AG08395 (cell line): ENCODE measurements at regions not wholly inside any gene's neighbourhood (a gene's known extent, or its start where the extent isn't known, plus 50 kb on each side); places are given as distances from the start of the nearest gene placed in this dataset.
A peak's percentile ranks its signal among the peaks of the same experiment; 100 is the strongest.
"Not testable (repeated sequence)": the region's sequence is repeated elsewhere in the genome, so short reads cannot be mapped to it uniquely, and the experiment has no call there.

Experiments
- DNase-seq: peaks from one replicate; pipeline ENCODE4 v3.0.0; 2012; ENCODE audit warnings: mixed read lengths, low spot score

DNA sequence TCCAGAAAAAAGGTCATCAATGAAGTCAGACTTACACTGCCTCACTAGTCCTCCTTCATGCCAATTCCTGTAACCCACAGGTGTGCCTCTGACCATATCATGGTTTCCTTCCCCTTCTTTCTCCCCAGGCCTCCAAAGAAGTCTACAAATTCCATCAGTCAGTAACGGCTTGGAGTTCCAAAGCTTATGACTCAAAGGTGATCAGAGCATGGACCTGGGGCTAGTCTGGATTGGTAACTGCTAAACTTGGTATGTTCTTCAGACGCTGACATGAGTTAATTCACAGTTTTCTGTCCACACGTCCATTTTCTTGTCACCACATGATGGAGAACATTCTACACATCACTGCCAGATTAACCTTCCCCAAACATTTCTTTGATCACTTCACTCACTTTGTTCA is 560.4 kb downstream of the ETNK1 start:
- DNase-seq: no peak

DNA sequence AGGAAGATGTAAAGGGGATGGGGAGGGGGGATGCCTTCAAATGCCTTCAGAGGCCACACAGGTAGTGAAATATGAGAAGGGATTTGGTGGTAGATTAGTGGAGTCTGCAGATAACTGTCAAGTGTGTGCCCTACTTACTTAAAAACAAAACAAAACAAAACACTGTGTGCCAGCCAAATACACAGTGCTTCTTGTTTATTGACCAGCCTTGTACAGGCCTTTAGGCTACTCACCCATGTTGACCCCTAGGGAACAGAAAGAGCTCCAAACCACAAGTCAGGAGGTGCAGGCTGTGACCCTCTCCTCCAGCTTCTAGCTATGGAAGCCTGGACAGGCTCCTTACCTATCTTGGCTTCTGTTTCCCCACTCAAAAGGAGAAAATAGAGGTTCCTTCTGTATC is 562.0 kb downstream of the ETNK1 start:
- no peak for DNase-seq

DNA sequence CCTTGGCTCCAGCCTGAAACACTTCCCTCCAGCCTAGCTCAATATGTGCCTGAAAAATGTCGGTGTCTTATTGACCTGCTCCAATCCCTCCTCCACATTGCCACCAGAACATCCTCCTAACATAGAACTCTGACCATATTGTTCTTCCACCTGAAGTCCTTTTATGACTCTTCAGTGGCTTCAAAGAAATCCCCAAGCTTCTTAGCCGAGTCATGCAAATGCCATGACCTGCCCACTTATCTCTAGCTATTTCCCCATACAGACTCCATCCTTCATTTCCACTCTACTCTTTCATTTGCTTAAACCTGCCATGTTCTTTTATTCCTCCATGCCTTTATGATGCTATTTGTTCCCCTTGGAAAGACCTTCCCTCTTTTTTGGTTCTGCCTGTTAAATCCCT is 568.6 kb downstream of the ETNK1 start:
- no peak for DNase-seq

DNA sequence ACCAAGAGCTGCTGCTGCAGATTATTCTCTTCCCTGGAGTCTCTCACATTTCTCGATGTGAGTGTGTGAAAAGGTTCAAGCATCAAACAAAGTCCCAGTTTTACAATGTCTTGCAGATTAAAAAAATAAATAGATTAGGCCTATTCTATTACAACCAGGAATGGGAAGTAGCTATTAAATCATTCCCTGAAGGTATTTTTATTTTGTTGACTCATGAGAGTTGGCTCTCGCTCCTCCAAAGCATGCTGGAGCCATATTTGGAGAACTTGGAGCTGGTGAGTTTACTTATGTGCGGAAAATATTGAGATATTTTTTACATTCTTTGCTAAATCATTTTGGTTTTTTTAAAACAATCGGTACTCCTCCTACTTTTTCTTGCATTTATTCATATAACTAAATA is 572.3 kb downstream of the ETNK1 start:
- no peak for DNase-seq

DNA sequence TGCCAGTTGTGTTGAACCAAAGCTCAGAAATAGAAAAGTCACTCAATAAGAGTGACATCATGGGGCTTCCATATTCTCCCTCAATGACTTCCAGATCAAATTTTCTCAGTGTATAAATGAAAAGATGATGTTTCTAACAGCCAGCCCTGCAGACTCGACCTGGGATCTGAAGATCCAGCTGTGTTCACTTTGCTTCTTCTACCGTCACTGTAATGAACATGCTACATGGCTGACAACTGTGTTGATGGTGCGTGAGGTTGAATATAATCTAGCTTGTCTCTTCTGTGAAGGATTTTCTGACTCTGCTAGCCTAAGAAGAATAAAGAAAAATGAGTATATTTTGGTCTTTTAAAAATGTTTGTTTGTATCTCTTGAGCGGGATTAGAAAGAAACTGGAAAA is 577.8 kb downstream of the ETNK1 start:
- no peak for DNase-seq

DNA sequence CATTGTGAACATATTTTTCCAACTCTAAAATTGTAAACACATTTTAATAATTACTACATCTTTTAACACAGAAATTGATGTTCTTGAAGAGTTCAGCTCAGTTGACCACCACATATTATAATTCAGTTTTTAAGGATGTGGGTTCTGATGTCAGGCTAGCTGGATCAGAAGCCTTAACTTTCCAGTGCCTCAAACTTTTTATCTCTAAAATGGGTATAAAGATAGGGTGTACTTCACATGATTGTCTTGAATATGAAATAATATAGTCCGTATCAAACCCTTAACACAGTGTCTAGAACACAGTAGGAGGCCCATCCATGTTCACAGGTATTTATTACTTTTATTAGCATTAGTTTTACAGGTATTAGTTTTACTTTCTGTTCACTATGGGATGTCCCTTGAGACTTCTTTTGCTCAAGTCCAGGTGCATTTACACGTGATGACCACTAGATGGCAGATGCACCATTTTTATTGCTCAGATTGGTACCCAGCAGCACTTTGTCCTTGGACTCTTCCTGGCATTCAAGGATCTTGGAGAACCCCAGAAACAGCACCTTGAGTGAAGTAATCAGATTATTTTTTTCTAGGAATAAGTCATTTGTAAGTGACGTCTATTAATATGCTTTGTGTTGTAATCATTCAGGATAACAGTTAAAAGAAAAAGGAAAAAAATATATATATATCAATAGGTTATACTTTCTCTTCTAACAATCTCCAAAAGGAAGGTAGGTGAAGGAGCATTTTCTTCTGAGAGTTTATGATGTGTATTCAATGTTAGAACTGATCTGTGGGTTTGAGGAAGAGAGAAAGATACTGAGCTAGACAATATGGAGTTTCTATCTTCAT is 580.2 kb downstream of the ETNK1 start:
- peak; percentile 65 for DNase-seq

DNA sequence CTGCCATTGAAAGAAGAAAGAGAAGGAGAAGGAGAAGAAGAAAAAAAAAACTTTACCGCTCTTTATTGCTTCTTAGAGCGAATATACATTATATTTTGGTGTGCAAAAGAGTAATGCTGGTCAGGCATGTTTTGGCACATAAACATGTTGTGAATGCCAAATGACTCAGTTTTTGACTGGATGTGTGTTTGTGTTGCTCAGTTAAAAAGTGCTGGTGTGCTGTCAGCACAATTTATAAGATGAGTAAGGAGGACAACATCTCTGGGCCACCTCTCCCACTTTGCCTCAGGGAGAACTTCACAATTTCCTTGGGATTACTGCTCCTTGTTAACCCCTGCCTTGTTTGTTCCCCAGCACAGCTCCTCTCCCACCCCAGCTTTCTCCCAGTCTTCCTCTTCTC is 584.8 kb downstream of the ETNK1 start:
- DNase-seq: no peak

DNA sequence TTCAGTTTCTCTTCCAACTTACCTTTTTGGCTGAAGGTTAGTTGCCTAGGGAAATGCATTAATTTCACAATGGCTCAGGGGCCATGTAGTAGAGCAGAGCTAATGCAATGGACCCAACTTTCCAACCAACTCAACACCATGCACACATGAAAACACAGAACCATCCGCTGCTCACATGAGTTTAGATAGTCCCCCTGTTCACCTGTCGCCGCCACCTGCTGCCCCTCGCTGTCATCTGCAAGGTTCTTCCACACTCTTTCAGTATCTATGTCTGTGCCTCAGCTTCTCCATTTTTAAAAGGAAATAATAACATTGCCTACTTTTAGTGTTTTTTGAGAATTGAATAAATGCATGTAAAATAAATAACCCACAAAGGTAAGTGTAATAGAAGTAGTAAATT is 585.6 kb downstream of the ETNK1 start:
- DNase-seq: no peak

DNA sequence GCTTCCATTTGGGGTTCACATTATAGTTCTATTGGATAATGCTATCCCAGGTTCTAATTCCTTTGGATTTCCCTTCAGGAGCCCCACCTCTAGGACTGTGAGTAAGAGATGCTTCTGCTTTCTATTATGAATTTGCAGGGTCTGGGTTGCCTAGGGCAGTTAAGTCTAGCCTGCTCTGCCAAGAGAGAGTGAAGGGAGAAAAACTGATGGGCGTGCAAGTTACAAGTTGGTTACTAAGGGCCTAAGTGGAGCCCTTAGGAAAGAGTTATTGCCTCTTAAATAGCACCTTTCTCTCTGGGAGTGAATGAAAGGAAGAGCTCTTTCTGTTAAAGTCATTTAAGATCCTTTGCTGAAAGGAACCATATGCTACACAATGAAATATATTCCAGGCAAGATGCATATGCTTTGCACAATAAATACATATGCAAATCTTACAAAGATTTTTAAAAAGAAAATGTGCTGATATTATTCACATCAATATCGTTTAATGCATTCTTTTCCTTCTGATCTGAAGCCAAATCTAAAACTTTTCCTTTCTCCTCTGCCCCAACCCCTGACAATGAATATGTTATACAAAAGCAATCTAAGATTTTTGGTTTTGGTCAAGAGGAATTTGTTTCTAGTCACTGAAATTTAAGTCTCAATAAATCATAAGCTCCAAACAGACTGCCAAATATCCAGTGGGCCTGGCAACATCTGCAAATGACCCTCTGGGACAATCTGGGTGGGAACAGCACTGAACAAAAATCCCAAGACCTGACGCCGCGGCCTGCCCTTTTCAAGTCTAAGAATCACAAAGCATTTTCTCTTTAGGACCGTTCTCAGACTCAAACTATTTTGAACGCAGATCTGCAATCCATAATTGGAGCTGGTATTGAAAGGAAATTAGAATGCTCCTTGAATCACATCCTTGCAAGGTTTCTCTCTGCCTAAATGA is 586.7 kb downstream of the ETNK1 start:
- no peak for DNase-seq

DNA sequence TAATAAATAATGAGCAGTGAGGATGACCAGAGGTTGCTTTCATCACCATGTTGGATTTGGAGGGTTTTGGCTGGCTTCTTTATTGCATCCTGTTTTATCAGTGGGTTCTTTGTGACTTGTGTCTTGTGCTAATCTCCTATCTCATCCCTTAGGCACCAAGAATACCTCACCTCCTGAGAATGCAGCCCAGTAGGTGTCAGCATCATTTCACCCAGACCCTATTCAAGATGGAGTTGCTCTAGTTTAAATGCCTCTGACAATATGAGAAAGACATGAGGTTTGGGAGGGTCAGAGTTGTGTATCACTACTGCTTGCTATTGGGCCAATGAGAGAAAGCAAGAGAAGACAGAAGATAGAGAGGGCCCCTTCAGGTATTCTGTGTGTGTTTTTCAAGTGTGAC is 592.2 kb downstream of the ETNK1 start:
- DNase-seq: no peak

DNA sequence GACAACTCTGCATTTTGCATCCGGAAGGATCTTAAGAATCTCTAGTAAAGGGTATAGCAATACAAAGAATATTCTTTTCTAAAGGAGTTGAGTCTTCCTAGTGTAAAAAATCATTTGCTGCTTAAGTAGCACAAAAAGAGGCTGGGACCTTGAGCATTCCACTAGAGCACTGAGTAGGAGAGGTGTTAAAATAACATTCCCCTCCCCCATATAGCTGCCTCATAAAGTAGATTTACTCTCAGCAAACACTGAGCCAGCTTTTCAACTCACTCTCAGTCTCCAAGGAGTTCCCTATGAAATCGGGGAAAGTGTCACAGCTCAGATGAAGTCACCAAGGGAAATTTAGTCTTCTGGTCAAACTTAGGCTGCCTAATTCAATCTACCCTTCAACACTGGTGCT is 592.7 kb downstream of the ETNK1 start:
- DNase-seq: no peak

DNA sequence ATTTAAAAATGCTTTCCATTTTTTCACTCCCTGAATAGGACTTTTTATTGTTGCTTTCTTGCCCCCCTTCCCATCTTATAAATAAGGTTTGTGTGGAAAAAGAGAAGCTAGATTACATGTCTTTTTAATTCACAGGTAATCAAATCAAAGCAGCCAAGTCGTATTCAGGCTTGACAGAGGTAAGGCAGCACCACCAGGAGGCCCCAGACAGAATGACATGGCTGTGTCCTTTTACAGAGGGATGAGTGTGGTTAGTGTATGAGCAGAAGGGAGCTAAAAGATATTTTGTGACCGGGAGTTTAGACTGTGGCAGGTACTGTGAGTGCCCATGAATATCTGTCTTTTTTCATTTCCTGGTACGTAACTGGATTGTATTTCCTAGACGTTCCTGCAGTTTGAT is 596.1 kb downstream of the ETNK1 start:
- DNase-seq: no peak

DNA sequence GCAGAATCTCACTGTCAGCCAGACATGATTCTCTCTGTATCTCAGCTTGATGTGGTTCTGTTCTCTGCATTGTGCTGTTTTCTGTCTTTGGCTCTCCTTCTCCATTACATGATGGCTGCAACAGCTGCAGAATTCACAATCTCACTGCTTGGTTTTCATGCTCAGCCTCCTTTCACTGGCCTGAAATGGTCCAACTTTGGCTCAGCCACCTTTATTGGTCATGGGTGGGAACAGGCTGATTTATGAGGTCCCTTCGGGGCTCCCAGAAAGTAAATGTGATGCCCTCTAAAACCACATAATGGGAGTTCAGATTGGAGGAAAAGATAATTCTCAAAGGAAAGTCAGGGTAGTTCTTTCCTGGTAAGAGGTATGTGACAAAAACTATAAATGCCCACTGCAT is 597.0 kb downstream of the ETNK1 start:
- no peak for DNase-seq

DNA sequence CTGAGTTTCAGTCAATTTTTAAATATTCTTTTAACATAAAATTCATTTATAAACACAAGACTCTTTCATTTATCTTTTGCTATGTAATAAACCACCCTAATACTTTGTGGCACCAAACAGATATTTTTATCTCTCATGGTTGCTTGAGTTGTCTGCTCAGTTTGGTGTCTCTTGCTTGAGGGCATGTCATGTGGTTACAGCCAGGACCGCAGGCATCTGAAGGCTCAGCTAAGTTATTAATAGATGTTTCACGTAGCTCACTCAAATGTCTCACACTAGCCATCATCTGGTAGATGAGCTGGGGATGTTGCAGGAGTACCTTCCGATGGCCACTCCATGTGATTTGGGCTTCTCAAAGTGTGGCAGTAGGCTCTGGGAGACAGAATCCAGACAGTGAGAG is 597.8 kb downstream of the ETNK1 start:
- no peak for DNase-seq

DNA sequence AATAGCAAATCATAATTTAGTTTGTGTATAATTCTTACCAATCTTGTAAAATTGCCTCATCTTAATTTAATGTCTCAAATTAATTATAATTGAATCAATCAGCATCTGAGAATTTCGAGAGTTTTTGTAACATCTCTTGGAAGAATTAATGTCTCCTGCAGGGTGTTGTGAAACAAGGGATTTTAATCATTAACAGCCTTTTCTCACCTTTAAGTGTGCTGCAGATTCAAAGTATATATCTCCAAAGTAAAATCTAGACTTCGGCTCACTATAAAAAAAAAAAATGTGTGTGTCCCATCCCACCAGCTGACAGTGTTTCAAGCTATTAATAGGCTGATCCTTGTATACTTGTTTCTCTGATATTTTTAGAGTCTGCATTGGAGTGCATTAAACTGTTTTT is 603.1 kb downstream of the ETNK1 start:
- DNase-seq: no peak

DNA sequence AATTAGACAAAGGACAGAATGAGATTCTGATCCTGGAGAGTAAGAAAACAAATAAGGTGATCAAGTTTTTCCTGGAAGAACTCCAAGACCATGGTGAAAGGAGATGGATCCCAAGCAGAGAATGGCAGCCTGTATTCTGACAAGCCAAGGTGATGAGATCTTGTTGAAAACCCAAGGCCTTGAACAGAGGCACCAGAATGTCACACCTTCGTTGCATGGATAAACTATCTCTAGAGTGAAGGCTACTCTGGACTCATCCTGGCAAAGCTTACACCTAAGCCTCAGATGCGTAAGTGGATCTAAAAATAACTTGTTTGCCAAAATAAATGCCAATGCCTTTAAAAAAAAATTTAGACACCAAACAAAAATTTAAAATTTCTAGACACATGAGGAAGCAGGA is 605.9 kb downstream of the ETNK1 start:
- DNase-seq: no peak

DNA sequence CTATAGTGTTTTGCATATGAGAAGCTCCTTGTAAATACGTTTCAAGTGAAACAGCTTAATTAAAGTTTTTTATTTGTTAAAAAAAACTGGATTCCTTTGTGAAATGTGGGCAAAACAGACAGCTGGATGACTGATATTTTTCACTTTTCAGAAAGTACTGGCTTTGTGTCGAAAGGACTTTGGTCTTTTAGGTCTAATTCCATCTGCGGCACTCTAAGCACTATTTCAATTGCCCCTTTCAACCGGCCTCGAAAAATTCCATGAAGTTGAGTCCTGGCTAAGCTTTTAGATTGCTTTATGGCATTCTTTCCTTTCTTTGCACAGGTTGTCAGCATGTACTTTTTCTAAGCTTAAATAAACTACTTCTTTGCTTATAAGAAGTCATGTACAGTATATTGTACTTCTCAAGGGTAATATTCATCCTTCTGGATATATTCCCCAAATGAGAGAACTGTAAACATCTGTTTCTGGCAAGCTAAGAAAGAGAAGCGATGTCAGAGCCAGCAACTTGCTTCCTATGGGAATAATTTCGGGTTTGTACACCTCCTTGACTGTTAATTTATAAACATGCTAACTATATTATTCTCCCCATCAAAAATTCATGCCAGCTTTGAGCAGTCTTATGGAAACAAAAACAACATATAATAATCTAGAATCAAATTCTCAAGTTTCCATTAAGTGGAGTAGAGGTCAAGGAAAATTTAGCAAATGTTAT is 611.3 kb downstream of the ETNK1 start:
- DNase-seq: no peak

DNA sequence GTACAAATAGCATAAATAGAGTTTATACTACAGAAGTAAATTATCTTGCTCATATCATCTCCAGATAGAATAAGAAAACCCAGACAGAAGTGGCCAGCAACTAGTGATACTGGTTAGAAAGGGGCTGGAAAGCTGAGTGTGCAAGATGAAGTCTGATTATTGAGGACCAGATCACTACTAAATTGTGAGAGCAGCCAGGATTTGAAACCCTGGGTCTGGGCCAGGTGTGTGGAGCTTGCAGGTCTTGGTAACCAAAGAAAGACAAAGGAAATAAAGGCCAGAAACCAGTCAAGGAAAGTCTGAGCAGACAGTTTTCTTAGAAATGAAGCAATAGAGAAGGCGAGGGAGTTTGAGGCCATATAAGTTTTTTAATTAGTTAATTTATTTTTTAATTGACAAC is 611.8 kb downstream of the ETNK1 start:
- no peak for DNase-seq

DNA sequence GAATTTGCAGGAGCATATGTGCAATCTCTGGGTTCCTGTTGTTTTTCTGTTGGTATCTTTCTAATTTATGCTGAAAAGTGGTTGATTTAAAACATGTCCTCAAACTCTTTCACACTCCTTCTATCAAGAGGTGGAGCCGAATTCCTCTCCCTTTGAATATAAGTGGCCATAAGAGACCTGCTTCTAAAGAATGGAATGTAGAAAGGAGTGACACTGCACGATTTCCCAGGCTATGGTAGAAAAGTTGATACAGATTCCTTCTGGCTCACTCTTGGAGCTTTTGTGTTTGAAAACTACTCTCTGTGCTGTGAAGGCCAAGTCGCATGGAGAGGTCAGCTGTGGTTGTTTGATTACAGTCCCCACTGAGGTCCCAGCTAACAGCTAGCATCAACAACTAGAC is 613.2 kb downstream of the ETNK1 start:
- no peak for DNase-seq

DNA sequence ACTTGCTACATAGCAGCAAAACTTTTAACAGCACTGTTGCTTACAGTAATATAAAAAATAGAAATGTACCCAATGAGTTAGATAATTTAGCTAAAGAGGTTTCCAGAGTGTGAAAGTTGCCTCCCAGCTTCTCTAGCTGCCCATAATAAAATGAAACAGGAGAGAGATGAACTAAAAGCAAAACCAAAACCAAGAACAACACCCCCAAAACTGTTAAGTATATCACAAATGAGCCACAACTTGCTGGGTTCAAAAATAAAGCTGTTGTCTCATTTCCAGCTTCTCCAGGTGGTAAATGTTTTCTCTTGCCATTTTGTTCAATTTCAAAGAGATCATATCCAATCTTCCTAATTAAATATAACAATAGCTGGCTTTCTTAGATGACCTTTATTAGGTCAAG is 614.0 kb downstream of the ETNK1 start:
- DNase-seq: no peak

DNA sequence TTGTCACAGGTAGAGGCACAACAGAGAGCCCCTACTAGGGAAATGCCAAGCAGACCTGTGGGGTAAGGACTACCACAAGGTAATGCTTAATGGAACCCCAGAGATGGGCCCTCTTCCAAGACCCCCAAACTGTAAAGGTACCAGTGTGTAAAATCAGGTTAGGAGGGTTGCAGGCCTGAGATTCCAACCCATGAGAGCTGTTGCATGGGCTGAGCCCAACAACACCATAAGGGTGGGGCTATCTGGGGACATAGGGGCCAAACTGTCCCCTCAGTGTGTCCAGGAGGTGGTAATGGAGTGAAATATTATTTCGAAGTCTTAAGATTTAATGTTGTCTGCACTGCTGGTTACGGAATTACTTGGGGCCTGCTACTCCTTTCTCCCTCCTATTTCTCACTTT is 620.2 kb downstream of the ETNK1 start:
- no peak for DNase-seq

DNA sequence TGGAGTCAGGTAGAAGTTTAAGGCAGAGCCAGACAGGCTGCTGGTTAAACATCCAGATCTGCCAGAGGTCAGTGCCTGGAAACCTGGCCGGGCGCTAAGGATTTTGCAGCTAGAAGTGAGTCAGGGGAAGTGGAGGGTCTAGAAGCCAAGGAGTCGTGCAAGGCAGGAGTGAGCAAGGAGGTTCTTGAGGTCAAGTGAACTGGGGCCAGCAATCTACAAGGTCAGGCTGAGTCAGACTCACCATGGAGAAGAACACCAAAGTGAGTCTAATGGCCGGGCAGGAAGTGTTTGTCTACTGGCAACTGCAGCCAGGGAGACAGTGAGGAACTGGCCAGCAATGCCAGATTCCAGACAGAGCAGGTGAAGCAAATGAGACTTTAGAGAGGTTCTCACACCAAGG is 628.2 kb downstream of the ETNK1 start:
- no peak for DNase-seq

DNA sequence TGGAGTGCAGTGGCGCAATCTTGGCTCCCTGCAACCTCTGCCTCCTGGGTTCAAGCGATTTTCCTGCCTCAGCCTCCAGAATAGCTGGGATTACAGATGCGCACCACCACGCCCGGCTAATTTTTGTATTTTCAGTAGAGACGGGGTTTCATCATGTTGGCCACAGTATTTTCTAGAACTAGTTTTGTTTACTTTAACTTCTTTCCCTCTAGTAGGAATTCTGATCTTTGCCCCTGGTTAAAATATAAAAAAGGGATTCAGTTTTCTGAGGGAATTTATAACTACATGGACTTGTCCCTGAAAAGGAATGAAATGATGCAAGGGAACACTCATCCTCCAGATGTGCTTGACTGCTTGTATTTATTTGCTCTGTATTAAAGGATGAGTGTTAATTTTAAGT is 628.9 kb downstream of the ETNK1 start:
- DNase-seq: not testable (repeated sequence)
